GM18909 (cell line): ENCODE measurements at regions not wholly inside any gene's neighbourhood (a gene's known extent, or its start where the extent isn't known, plus 50 kb on each side); places are given as distances from the start of the nearest gene placed in this dataset.

Experiments
- ATAC-seq: cut with Tn5 transposase; IDR thresholded peaks from one replicate; pipeline ENCODE4 v1.9.1; 2021; ENCODE audit warnings: mild to moderate bottlenecking; ENCODE audit not compliant: unreplicated experiment, poor library complexity

- no peak for ATAC-seq
These were observed 748.2 kb upstream of the NRSN1 start for GRCh38 chr6:23377830-23378229.

DNA sequence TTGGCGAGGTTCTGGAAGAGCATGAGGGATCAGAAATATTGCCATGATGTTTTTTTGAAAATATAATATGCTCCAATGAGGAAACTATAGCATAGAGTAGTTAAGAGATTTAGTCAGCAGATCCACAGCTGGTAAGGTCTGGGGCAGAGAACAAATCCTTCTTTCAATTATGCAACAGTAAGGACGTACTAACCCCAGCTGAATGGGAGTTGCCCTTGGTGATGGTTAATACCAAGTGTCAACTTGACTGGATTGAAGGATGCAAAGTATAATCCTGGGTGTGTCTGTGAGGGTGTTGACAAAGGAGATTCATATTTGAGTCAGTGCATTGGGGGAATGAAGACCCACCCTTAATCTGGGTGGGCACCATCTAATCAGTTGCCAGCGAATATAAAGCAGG lies 745.5 kb upstream of the NRSN1 start:
- no peak for ATAC-seq

- ATAC-seq: no peak
These were observed 737.8 kb upstream of the NRSN1 start for GRCh38 chr6:23388086-23388783.

- ATAC-seq: no peak
These were observed 736.6 kb upstream of the NRSN1 start for GRCh38 chr6:23389386-23389785.

DNA sequence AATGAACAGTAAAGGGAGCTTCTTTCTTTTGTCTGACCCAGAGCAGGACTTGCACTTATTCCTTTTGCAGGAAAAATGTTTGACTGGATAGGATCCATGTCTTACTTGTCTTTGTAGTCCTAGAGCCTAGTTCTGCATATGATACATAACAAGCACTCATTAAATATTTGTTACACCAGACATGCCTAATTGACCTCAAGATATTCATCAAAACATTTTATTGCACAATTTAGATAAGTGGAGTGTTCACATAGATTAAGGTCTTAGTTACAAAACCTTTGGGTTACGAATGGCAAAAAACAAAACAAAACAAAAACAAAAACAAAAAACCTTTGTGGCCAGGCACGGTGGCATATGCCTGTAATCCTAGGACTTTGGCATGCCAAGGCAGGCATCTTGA lies 735.8 kb upstream of the NRSN1 start:
- no peak for ATAC-seq

DNA sequence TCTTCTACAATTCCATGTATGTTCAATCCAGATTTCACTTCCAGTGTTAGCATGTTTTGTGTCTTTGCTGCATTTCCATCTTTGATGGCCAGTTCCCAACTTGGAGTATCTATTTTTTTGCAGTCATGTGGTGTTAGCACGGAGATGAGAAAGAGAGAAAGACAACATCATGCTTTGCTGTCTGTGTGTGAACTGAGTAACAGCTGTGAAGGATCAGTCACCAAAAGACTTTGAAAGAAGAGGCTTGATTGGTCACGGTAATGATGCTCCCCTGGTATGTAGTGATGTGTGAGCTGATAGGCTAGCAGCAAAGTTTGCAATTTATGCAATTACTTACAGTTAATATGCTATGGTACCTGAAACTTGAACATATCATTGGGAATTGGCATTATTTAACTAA lies 731.3 kb upstream of the NRSN1 start:
- no peak for ATAC-seq

- no peak for ATAC-seq
These were observed 730.6 kb upstream of the NRSN1 start for GRCh38 chr6:23395381-23395780.

- no peak for ATAC-seq
These were observed 729.1 kb upstream of the NRSN1 start for GRCh38 chr6:23396949-23397348.

DNA sequence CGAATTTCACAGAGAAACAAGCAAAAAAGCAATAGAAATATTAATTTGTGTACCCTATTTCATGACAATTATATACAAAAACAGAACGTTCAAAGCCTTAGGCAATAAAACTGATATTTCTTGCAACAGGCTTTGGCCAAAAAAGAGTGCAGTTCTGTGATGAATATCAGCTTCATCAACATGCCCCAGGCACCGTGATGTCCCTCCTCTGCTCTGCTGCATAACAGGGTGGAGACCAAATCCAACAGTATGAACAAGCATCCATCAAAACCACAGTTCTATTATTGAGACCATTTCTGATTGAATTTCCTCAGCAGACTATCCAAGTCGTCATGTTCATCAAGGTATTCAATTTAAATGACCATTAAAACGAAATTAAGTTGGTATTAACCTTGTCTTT lies 722.6 kb upstream of the NRSN1 start:
- no peak for ATAC-seq

GRCh38 chr6:23409531-23409930 lies 716.5 kb upstream of the NRSN1 start:
- no peak for ATAC-seq

- ATAC-seq: no peak
These were observed 715.6 kb upstream of the NRSN1 start for GRCh38 chr6:23410439-23410838.

DNA sequence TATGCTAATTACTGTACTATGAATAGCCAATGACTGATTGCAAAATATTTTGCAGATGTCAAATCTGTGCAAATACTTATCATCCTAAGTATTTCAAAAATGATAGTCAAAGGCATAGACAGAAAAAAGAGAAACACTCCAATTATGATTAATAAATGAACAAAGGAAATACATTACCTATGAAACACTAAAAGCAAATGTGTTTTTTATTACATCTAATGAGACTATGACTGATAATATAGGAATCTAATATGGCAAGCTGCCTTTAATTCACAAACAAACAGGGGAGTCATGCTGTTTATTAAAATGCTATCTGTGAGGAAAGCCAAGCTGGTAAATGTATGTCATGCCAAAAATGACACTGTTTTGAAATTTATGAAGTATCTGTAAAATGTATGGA lies 713.2 kb upstream of the NRSN1 start:
- no peak for ATAC-seq

- no peak for ATAC-seq
These were observed 712.5 kb upstream of the NRSN1 start for GRCh38 chr6:23413327-23414050.

GRCh38 chr6:23414051-23414445 lies 712.0 kb upstream of the NRSN1 start:
- no peak for ATAC-seq

- ATAC-seq: no peak
These were observed 711.1 kb upstream of the NRSN1 start for GRCh38 chr6:23414922-23415321.

DNA sequence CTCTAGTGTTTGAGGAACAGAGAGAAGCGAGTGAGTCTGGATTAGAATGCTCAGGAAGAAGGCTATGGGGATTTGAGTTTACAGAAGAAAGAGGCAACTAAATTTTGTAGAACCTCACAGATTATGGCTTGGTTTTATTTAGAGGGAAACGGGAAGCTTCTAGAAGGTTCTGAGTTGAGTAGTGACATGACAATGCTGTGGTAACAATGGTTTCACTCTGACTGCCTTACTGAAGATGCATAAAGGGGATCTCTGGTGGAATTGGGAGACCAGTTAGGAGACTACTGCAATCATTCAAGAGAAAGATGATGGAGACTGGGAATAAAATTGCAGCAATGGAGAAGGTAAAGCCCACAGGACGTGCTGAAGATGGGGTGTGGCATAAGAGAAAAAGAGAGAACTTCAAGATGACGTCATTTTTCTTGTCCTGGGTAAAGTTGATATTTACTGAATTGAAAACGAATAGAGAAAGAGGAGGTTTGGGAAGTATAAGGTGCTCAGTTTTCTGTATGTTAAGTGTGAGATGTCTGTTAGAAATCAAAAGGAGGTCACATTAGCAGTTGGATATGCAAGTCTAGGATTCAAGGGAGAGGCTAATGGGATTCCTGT lies 710.1 kb upstream of the NRSN1 start:
- ATAC-seq: no peak

- no peak for ATAC-seq
These were observed 708.9 kb upstream of the NRSN1 start for GRCh38 chr6:23417133-23417532.

GRCh38 chr6:23418095-23418494 lies 707.9 kb upstream of the NRSN1 start:
- no peak for ATAC-seq

DNA sequence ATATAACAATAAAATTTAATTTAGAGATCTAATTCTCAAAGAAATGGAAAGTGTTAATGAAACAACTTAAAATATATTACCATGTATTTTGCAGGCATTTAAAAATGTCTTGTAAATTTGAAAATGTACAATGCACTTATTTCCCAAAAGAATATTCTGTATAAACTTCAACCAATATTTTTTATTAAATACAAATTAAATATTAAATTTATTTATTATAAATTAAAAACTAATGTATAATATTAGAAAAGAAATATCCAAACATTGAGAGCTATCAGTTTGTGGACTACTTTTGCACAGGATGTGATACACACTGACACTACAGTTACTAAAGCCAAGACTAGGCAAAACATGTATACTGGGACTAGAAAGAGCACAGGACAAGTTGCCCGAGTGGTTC lies 707.0 kb upstream of the NRSN1 start:
- no peak for ATAC-seq

GRCh38 chr6:23420659-23421350 lies 705.2 kb upstream of the NRSN1 start:
- ATAC-seq: no peak

DNA sequence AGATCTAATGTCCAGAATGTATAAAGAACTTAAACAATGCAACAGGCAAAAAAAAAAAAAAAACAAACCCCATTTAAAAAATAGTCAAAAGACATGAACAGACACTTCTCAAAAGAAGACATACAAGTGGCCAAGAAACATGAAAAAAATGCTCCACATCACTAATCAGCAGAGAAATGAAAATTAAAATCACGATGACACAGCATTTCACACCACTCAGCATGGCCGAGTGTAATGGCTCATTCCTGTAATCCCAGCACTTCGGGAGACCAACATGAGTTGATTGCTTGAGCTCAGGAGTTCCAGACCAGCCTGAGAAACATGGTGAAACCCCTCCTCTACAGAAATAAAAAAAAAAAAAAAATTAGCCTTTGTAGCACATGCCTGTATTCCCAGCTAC lies 701.4 kb upstream of the NRSN1 start:
- ATAC-seq: no peak
